GM23248 (cell line): ENCODE measurements at regions not wholly inside any gene's neighbourhood (a gene's known extent, or its start where the extent isn't known, plus 50 kb on each side); places are given as distances from the start of the nearest gene placed in this dataset.

ENCODE experiments used
- EZH2 ChIP-seq: fragments of 200-600 bp; sonication (generic); IDR thresholded peaks from 2 replicates; pipeline ENCODE4 v1.6.1; 2018; ENCODE audit warnings: antibody characterized with exemption, mild to moderate bottlenecking; ENCODE audit not compliant: insufficient read depth, poor library complexity, severe bottlenecking
- EZH2phosphoT487 ChIP-seq: fragments of 200-600 bp; sonication (generic); IDR thresholded peaks from 2 replicates; pipeline ENCODE4 v1.6.1; 2018; ENCODE audit warnings: antibody characterized with exemption, moderate library complexity, mild to moderate bottlenecking, low read depth; ENCODE audit not compliant: insufficient read depth

DNA sequence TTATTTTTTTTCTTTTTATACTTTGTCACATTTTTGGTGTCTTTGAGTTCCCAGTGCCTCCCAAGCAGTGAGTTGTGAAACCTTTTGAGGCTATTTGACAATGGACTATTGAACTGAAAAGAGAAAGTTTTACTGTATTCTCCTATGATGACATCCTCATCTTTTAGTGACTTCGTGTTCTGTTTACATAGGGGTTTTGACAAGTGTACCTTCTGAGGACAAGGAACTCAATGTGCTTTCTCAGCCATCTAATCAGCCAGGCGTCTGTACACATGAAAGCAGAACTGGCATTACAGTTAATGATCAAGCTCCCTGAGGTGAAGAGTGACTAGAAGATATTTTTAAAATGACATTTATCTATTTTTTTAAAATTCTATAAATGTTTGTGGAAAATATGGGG is 175.5 kb downstream of the ANXA1 start:
- no peak for TF ChIP-seq EZH2
- no peak for TF ChIP-seq EZH2phosphoT487
